ENCODE measurements at regions not wholly inside any gene's neighbourhood (a gene's known extent, or its start where the extent isn't known, plus 50 kb on each side); places are given as distances from the start of the nearest gene placed in this dataset.

DNA sequence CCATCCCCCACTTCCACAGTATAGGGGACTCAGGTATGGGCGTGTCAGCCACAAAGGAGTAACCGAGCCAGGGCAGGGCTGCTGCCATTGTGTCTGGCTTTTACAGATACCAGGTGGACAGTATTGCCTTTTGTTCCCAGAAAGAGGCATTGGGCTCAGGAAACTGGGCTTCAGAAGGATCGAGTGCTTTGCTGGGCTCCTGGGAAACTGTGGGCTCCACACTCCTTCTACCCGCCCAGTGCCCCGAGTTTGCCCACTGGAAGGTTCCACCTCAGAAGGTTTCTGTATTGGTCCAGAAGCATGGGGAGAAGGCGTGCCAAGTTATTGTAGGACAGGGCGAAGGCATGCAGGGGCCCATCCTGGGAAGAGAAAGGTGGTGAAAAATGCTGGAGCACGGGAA, 894.4 kb downstream of the TBC1D22A start:
- TF ChIP-seq, protein P1, sequence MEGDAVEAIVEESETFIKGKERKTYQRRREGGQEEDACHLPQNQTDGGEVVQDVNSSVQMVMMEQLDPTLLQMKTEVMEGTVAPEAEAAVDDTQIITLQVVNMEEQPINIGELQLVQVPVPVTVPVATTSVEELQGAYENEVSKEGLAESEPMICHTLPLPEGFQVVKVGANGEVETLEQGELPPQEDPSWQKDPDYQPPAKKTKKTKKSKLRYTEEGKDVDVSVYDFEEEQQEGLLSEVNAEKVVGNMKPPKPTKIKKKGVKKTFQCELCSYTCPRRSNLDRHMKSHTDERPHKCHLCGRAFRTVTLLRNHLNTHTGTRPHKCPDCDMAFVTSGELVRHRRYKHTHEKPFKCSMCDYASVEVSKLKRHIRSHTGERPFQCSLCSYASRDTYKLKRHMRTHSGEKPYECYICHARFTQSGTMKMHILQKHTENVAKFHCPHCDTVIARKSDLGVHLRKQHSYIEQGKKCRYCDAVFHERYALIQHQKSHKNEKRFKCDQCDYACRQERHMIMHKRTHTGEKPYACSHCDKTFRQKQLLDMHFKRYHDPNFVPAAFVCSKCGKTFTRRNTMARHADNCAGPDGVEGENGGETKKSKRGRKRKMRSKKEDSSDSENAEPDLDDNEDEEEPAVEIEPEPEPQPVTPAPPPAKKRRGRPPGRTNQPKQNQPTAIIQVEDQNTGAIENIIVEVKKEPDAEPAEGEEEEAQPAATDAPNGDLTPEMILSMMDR (IDR thresholded peaks at IDR 0.05 in 8 of 11, conservative IDR thresholded peaks at IDR 0.05 in 3 of 11), result no peak
- TF ChIP-seq POLR2AphosphoS5 (IDR thresholded peaks at IDR 0.05), result no peak

Measured in spleen (tissue), 7 donors.